HG02642 (cell line): ENCODE measurements at regions not wholly inside any gene's neighbourhood (a gene's known extent, or its start where the extent isn't known, plus 50 kb on each side); places are given as distances from the start of the nearest gene placed in this dataset.

Source experiments
- ATAC-seq: cut with Tn5 transposase; IDR thresholded peaks from one replicate; pipeline ENCODE4 v1.9.1; 2021; ENCODE audit warnings: mild to moderate bottlenecking; ENCODE audit not compliant: unreplicated experiment, poor library complexity

DNA sequence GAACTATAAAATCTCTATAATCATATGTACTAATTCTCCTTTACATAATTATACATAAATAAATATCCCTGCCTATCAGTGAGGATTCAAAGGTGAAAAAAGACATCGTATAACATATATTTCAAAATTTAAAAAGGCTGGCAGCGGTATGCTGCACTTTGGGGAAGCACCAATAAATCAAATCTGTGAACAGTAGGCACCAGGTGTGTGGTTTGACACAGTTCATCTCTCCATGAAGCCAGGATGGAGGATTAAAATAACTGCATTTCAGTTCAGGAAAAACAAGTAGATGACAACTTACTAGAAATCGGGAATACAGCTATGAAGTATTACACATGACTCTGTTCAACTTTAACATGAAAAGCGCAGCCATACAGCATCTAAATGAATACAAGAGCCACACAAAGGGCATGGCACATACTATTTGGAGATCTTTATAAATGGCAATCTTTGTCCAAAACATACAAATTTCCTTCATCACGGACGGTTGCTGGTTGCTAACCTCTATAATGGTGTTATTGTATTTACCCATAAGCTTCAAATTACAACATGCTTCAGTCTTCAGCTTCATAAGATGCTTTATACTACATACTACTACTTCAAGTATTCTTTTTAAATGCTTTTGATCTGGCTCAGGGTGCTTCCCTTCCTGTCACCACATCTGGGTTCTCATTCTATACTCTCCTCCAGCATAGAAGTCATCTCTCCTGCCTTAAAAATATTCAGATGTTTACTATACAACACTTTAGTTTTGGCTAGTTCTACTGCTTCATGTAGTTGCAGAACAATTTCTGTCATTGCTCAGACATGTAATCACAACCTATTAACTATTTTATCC, 128.7 kb downstream of the KLF12 start:
- ATAC-seq = no peak

DNA sequence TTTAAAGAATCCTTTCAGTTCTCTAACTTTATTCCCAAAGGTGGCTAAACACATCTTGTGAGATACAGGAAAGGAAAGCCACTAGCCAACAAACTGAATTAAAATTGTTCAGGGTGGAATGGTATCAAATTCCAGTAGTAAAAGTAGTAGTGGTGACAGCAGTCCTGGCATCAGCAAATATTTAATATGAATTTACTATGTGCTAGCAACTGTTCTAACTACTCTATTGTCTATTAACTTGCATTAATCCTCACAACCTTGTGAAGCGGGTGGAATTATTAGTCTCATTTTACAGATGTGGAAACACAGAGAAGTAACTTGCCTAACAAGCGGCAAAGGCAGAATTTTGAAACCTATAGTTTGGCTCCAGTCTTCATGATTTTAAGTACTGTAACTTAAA, 130.1 kb downstream of the KLF12 start:
- no peak for ATAC-seq

DNA sequence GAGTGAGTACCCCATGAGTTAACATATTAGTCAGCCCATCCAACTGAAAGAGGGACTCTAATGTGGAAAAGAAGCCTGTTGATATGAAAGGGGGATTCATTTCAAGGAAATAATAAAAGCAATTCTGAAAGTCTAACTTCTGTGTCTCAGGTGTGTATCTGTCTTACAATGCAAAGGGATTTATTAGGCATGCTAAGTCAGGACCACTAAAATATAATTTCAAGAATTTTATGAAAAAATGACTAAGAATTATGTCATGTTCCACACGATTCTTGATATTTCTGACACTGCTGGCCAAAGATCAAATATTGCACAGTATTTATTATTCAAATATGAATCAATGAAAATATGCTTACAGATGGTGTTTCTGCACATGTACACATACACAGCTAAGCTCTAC, 130.8 kb downstream of the KLF12 start:
- no peak for ATAC-seq

DNA sequence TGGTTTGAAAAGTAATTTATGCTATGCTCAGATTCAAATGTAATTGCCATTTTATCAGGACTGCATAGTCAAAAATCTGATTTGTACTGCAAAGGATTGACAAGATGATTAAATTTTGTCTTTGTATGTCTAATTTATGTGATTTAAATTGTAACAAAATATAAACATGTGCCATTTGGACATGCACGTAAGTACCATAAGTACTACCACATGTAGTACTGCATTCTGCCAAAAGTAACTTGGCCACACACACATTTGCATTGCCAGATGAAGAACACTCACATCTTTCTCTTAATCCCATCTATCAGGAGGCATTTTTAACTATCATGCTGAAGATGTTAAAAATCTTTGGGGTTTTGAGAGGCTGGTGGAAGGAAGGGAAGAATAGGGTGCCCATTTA, 133.3 kb downstream of the KLF12 start:
- no peak for ATAC-seq

DNA sequence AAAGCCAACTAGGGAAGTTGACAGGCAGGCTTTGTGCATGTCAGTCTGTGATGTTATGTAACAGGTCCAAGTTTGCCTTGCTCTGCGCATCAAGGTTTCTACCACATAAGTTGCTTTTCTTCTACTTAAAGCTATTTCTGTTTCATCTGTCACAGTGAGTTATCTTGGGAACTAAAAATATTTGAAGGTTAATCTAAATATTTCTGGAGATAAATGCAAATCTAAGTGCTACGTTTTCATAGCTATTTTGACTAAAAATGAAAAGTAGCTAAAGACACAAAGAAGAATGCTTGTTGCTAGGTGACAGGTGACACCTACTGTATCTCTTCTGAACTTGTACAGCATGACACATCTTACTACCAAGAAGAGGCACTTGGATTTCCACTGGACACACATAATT, 135.6 kb downstream of the KLF12 start:
- ATAC-seq = peak; percentile 75

DNA sequence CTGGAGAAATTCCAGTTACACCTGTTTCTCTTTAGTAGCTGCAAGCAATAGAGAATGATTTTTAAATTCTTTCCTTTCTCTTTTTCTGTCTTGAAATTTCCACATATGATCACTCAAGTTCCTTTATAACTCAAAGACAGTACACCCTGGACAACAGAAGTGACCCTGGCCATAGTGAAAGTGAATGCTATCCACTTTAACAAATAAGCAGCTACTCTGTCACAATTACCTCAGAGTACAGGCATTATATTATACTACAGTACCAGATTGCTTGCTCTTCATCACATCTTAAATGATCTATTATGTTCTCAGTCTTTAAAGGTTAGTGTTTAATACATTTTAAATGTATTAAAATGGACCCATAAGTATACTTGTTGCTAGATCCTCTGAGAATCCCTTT, 136.2 kb downstream of the KLF12 start:
- no peak for ATAC-seq

DNA sequence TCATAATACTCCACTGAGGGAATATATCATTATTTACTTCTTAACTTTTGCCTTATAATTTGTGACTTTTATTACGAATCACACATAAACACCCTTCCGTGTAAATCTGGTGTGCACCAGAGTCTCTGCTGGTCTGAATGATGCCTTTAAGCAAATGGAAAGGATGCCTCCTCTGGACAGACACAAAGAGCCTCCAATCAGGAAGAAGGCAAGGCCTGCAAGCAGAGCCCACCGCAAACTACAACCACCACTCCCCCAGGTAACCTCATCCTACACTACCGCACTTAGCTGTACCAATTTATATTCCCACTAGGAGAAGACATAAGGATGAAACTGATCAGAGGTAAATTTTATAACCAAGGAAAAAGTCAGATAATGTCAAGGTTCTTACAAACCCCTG, 137.6 kb downstream of the KLF12 start:
- ATAC-seq = no peak

DNA sequence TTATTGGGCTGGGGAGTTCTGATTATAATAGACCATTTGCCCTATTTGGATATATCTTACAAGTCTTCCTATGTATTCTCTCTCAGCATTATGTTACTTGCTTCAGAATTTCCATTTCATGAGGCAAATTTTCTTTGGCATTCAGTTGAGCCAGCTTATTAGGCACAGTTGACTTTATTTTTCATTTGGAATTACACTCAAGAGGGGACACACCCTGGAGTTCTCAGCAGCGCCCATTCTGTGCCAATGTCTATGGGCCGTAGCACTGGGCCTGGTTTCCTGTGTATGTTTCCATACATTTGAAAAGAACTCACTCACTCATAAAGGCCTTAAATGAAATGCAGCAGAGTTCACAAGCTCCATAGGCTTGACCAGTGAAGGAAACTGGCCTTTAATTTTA, 138.5 kb downstream of the KLF12 start:
- no peak for ATAC-seq

DNA sequence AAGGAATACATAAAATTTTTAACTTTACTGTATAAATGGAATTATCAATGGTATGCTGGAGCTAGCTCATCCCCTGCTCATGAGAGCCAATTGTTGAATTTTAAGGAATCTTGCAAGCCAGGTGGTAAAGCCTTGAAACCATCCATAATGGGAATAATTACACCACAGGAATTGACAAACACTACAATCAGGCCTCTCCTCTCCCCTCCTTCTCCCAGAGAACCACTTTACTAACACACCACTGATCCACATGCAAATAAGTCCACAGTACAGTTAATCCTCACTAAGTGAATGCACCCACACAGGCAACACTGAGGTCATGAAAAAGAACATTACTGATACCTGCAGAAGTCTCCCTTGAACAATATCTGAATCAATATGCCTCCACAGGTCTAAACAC, 140.5 kb downstream of the KLF12 start:
- ATAC-seq = no peak

DNA sequence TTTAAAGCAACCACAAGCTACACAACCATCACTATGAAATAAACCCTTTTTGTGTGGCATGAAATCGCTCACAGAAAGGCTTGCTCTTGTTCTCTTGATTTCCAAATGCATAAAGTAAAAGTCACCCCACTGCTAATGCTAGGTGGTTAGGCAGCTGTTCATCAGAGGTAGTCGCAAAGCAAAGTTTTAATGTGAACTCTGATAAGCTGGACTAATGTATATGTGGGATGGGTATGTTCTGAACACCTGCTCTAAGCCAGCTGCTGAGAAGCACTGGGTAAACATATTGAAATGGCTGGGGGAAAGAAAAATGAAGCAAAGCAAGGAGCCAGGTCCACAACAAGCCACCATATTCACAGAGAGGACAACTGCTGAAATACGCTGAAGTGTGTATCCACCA, 142.3 kb downstream of the KLF12 start:
- ATAC-seq = no peak

DNA sequence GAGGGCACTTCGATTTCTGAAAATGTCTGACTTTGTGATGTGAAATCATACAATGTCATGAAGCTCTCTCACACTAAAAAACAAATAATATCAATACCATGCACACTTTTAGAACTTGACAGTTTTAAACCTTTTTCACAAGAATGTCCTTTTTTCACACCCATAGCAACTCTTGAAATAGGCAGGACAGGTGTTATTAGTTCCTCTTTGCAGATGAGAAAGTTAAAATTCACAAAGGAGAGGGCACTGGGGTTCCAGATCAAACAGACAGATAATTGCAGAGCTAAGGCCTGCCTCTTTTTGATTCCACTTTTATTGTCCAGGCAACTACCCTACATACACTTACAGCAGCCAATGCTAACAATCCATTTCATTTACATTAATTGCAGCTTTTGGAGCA, 142.8 kb downstream of the KLF12 start:
- no peak for ATAC-seq

DNA sequence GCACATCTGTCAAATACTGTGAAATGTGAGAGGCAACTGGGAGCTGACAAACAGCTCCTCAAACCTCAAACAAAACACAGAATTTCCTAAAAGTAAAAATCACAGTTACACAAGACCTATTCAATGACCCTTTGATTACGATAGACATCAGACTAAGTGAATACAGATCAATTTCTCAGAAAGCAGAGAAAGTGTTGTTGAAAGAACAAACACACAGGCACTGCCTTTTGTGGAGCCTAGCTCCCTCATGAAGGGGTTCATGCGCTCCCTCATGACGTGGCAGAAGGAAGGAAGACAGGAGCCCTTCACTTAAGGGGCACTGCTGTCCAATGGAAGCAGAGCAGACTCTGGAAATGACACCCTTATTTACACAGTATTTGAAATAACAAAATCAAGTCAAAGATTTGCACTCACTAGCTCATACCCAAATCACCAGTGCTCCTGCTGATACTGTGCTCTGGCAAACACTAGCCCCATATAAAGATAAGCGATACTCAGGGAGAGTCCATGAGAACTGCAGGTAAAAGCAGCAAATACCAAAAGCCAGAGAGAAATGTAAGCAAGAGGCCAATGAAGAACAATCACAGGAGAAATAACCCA, 144.9 kb downstream of the KLF12 start:
- ATAC-seq = no peak

DNA sequence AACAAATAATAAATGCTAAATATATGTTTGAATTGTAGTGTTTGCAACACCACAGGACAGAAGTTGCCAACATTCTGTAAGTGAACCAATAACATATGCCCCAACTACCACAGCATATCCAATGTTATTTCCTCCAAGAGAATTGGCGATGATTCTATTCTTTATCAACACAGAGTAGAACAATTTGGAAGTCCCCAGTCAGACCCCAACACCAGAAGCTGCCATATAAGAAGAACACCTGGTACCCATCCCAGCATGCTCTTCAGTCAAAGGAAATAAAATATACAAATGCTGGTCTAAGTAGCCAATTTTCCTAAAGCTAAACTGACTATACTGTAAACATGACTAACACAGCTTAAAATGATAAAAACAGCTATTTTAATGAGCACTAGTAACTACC, 145.7 kb downstream of the KLF12 start:
- no peak for ATAC-seq

DNA sequence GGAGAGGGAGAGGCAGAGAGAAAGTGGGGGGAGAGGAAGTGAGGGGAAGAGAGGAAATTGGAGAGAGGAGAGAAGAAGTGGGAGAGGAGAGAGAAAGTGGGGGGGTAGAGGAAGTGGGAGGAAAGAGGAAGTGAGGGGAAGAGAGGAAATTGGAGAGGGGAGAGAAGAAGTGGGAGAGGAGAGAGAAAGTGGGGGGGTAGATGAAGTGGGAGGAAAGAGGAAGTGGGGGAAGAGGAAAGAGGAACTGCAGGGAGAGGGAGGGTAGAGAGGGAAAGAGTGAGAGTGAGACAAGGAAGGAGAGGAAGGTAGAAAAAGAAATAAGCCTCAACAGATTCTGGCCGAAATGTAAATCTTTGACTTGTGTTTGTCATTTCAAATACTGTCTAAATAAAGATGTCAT, 146.6 kb downstream of the KLF12 start:
- no peak for ATAC-seq

DNA sequence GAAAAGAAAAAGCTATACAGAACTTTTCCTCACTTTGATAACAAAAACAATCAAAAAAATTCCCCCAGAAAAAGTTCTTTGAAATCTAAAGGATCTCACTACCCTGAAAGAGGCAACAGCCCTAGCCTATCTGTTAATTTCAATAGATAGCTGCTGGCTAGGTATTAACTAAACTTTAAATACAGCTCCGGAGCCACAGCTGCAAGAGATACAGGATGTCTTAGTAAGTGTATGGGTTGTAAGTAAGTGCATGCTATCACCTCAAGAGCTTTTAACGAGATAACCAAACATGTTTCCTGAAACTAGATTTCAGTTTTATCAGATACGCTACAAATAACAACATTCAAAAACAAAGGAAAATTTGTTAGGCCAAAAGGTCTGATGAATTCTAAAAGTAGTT, 148.4 kb downstream of the KLF12 start:
- ATAC-seq = no peak

DNA sequence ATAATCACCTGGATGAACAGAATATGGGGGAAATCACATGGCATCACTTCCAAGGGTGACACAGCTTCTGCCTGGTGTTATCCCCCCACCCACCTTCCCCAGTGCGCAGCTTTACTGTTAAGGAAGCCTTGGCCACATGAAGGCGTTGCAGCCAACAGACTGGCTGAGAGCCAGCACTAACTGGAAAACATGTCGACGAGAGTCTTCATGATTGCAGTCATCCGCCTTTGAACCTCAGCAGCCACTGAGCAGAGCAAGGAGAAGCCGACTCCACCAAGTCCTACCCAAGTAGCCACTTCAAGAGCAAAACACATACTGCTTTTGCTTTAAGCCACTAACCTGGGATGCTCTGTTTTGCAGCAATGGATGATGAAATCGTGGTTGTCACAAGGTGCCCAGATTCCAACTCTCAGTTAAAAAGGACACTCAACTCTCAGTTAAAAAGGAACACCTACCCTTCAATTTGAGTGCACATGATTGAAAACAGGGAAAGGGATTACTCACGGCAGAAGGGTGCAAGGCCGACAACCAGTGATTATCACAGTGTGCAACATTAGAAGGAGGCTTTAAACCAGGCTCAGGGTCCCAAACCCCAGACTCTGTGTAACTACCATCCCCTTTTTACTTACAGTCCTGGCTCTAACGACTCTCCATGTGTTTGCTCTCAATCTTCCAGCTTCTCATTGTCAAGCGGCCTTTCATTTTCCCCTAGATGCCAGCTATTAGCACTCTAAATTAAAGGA, 149.1 kb downstream of the KLF12 start:
- ATAC-seq = no peak

DNA sequence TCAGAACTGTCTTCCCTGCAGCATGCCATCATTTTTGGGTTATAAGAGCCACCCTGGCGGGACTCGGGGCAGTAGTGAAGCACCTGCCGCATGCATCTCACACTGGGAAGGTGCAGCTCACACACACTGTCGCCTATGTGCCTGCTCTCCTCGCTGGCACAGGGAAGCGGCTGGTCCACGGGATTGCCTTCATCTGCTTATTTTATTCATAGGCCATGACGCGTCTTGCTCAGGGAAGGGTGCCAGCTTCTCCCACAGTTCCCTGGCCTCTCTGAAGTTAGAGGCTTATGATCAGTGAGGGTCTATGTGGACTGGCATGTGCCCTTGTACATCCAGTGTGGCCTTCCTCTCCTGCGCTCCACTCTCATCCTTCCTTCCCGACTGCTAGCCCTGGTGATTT, 150.0 kb downstream of the KLF12 start:
- ATAC-seq = no peak

DNA sequence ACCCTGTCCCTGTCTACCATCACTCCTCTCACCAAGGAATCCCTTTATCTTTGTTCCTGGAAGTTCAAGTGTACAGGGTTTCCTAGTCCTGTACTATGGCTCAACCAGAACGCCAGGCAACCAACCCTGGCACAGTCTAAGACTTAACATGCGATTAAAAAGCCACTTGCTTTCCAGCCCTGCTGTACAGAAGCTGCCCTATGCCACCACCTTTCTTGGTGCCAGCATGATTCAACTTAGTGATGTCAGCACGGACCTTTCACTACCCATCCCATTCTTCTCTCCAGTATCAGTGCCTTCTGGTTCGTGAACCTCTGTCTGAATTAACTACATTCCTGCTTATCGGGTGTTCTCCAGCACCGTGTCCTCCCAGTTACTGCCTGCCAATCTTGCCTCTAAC, 151.1 kb downstream of the KLF12 start:
- ATAC-seq = no peak

DNA sequence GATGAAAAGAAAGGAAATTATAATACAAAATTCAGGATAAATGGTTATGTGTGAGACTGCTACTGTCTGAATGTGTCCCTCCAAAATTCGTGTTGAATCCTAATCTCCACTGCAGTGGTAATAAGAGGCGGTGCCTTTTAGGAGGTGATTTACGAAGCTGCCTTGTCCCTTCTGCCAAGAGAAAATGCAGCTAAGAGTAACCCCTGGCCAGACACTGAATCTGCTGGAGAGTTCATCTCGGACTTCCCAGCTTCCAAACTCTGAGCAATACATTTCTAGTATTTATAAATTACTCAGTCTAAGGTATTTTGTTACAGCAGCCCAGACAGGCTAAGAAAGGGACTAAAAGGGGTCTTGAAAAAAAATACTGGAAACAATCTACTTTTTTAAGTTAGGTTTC, 152.6 kb downstream of the KLF12 start:
- no peak for ATAC-seq

DNA sequence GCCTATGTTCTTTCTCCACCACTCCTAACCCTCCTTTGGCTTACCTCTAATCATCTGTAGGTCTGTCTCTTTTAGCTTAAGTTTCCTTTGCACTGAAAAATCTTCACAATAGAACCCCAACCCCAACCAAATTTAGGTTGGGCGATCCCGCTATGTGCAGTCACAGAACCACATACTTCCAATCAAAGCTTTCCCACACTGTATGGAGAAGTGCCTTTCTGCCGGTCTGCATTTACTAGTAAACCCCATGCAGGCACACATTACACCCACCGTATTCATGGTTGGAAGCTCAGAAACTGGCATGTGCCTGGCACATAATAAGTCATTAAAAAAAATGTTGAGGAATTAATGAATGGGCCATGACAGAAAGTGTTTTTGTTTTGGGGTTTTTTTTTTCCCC, 158.4 kb downstream of the KLF12 start:
- no peak for ATAC-seq

DNA sequence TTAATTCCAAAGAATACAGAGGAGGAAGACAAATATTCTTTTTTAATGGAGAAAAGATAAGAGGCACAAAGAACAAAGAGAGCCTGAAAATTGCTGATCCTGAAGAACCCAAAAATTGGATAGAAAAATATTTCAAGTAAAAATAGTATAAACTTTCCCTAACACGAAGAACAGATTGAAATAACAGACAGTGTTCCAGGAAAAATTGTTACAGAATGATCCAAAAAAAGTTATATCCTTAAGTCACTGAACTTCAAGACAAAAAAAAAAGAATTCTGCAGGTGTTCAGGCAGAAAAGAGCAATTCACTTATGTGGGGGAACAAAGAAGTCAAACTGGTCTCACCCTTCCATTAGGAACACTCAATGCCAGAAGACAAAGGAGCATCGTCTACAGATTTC, 160.2 kb downstream of the KLF12 start:
- no peak for ATAC-seq

DNA sequence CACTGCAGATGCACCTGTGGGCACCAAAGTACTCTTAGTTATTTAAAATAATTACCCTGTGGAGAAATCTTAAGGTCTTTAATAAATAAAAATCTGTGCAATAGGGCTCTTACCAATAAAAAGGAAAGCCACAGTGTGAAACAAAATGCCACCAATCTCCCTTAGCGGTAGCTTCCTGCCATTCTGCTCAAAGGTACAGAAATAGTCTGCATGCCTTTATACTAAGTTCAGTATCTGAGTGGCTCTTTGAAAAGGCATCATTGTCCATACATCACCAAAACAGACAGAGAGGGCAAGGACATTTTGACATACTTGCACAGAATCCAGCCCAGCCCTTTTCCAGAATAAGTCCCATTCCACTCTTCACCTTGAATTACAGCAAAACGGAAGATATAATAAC, 161.0 kb downstream of the KLF12 start:
- no peak for ATAC-seq
